PC-3 (cell line): ENCODE measurements at regions not wholly inside any gene's neighbourhood (a gene's known extent, or its start where the extent isn't known, plus 50 kb on each side); places are given as distances from the start of the nearest gene placed in this dataset.

Source experiments
- CTCF ChIP-seq: fragments of 300-600 bp; sonication (generic); conservative IDR thresholded peaks from 2 replicates; pipeline ENCODE4 v1.5.1; 2017; ENCODE audit warnings: antibody characterized with exemption, low read depth, mild to moderate bottlenecking, low read length
- EZH2 ChIP-seq: fragments of 300-600 bp; sonication (generic); IDR thresholded peaks from one replicate; pipeline ENCODE4 v1.6.1; 2017; ENCODE audit warnings: antibody characterized with exemption, mild to moderate bottlenecking, low read length; ENCODE audit not compliant: unreplicated experiment

GRCh38 chr5:174336479-174336878 is 291.0 kb downstream of the NSG2 start:
- no peak for TF ChIP-seq CTCF
- no peak for TF ChIP-seq EZH2
